Mucosa of descending colon (tissue), 3 donors: ENCODE measurements at regions not wholly inside any gene's neighbourhood (a gene's known extent, or its start where the extent isn't known, plus 50 kb on each side); places are given as distances from the start of the nearest gene placed in this dataset.

ENCODE experiments used
- ATAC-seq: fragments of 200-7000 bp; cut with Tn5 transposase; one replicate; pipeline ENCODE4 v1.9.1; 2020; ENCODE audit warnings: mild to moderate bottlenecking, moderate library complexity
- DNase-seq, 3 donors: peaks; one replicate each; pipeline ENCODE4 v3.0.0-alpha.2; 2020
- H3K36me3 ChIP-seq: fragments of 200-600 bp; one replicate; pipeline ENCODE4 v1.8.0; 2021; ENCODE audit warnings: low read depth, mild to moderate bottlenecking
- H3K4me1 ChIP-seq: fragments of 200-600 bp; one replicate; pipeline ENCODE4 v1.8.0; 2021; ENCODE audit warnings: low read depth, mild to moderate bottlenecking
- H3K4me3 ChIP-seq: fragments of 200-600 bp; one replicate; pipeline ENCODE4 v1.8.0; 2021; ENCODE audit warnings: mild to moderate bottlenecking
- H3K9me3 ChIP-seq: fragments of 200-600 bp; one replicate; pipeline ENCODE4 v1.8.0; 2021; ENCODE audit warnings: mild to moderate bottlenecking
- CTCF ChIP-seq: fragments of 200-600 bp; IDR thresholded peaks from one replicate; pipeline ENCODE4 v1.8.0; 2022; ENCODE audit warnings: antibody characterized with exemption, mild to moderate bottlenecking
- intact Hi-C, 2 donors: fragments of 100-400 bp; cut with DNase I in 1 of 2; cut with micrococcal nuclease in 1 of 2; formaldehyde crosslinking; loops; one replicate each; pipeline versions ENCODE4 v1.11.0 to v1.11.1; 2022; cut with DNase I, micrococcal nuclease
- donor health status: DM: no; HTN: no; CAD: no; lungs with moderate emphysema.
- donor health status: DM: no; HTN: no; CAD: no.
- donor health status: DM: no; HTN: yes; CAD: no.

GRCh38 chr11:45058647-45058950 is 87.8 kb upstream of the PRDM11 start:
- ATAC-seq (no peak), DNase-seq (no peak)
- H3K4me3 ChIP-seq = no peak overlapping the region
- H3K9me3 ChIP-seq = no peaks in the 10 kb centered on the region
- H3K4me1 ChIP-seq = no peaks in the 10 kb centered on the region
- no peaks in the 10 kb centered on the region for H3K36me3 ChIP-seq
- intact Hi-C loops = no loop called here
- TF ChIP-seq CTCF = no peak

- DNase-seq (no peak), ATAC-seq (peak; percentile 32)
- H3K4me3 ChIP-seq = no peak overlapping the region
- no peaks in the 10 kb centered on the region for H3K36me3 ChIP-seq
- TF ChIP-seq CTCF = no peak
- H3K4me1 ChIP-seq = no peaks in the 10 kb centered on the region
- H3K9me3 ChIP-seq = no peaks in the 10 kb centered on the region
- intact Hi-C loops = no loop called here
Measured at GRCh38 chr11:45060707-45061106, 85.7 kb upstream of the PRDM11 start.

- intact Hi-C loops = no loop called here
- no peak overlapping the region for H3K4me3 ChIP-seq
- no peak for TF ChIP-seq CTCF
- DNase-seq = no peak
- ATAC-seq = no peak
- no peaks in the 10 kb centered on the region for H3K36me3 ChIP-seq
- H3K4me1 ChIP-seq = no peaks in the 10 kb centered on the region
- no peaks in the 10 kb centered on the region for H3K9me3 ChIP-seq
Measured at GRCh38 chr11:45061641-45062040, 84.8 kb upstream of the PRDM11 start.

GRCh38 chr11:45062115-45062514 is 84.3 kb upstream of the PRDM11 start:
- Histone ChIP-seq H3K4me1 (no peaks in the 10 kb centered on the region), H3K9me3 (no peaks in the 10 kb centered on the region), H3K36me3 (no peaks in the 10 kb centered on the region), H3K4me3 (no peak overlapping the region)
- ATAC-seq (no peak), DNase-seq (no peak)
- intact Hi-C loops = no loop called here
- no peak for TF ChIP-seq CTCF

GRCh38 chr11:45062974-45063635 is 83.3 kb upstream of the PRDM11 start:
- H3K9me3 ChIP-seq = no peaks in the 10 kb centered on the region
- H3K4me1 ChIP-seq = no peaks in the 10 kb centered on the region
- no peaks in the 10 kb centered on the region for H3K36me3 ChIP-seq
- TF ChIP-seq CTCF = no peak
- no peak for DNase-seq
- intact Hi-C loops = no loop called here
- ATAC-seq = no peak
- no peak overlapping the region for H3K4me3 ChIP-seq

GRCh38 chr11:45063669-45064068 is 82.8 kb upstream of the PRDM11 start:
- no peak for ATAC-seq
- TF ChIP-seq CTCF = no peak
- Histone ChIP-seq H3K36me3 (no peaks in the 10 kb centered on the region), H3K9me3 (no peaks in the 10 kb centered on the region), H3K4me3 (no peak overlapping the region), H3K4me1 (no peaks in the 10 kb centered on the region)
- intact Hi-C loops = no loop called here
- DNase-seq = no peak
